ENCODE measurements at regions not wholly inside any gene's neighbourhood (a gene's known extent, or its start where the extent isn't known, plus 50 kb on each side); places are given as distances from the start of the nearest gene placed in this dataset.

DNA sequence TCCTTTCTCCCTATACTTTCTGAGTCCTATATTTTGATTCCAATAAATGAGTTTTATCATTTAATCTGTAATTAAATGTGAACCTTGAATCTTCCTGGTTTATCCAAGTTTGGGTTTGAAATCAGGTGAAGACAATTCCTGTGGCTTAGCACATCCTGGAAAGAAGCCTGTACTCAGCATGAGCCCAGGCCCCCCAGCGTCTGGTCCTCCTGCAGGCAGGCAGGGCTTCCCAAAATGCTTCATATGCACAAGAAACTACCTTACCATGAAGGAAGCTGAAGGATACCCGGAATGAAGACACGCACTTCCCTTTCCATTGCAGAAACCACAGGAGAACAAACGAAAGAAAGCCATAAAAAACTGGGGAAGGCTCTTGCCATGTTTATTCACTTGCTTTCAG is 157.4 kb upstream of the PDE10A start:
- DNase-seq (ENCODE audit: low read depth): no peak

- no peak for DNase-seq (ENCODE audit: low read depth)
Measured at GRCh38 chr6:165819394-165819793, 156.4 kb upstream of the PDE10A start.

- no peak for DNase-seq (ENCODE audit: low read depth)
Measured at GRCh38 chr6:165818200-165818599, 155.2 kb upstream of the PDE10A start.

DNA sequence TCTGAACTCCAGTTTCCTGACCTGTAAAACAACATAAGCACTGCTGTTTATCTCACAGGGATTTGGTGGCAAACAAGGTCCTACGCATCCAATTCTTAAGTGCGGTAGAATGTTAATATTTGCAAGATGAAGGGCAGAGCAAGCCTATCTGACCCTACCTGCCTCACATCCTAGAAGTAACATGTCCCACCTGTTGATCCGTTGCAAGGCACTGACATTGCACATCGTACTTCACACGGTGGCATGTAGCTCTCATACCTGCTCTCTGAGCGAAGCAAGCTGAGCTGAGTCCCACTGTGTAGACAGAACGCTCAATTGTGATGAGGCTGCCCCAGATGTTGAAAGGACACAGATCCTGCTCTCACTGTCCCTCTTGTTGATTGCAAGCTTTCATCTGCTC is 154.7 kb upstream of the PDE10A start:
- DNase-seq (ENCODE audit: low read depth): no peak

GRCh38 chr6:165817148-165817547 is 154.1 kb upstream of the PDE10A start:
- DNase-seq (ENCODE audit: low read depth): no peak

DNA sequence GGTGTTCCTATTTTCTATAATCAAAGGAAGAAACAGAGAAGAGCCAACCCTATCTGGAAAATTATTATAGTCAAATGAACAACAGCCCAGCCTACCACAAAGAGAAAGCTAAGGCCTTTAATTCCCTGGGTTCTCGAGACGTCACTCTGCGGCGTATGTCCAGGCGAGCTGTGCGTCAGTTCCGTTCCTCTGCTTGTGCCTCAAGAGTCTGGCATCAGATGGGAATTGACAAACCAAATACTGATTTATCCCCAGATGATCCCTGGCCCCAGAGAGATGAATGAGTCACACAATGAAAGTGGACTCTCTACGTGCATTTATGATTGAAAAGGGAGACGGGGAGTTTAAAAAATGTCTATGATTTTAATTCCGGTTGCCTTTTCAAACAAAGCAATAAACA is 151.6 kb upstream of the PDE10A start:
- DNase-seq (ENCODE audit: low read depth): no peak

- DNase-seq (ENCODE audit: low read depth): no peak
Measured at GRCh38 chr6:165811512-165811911, 148.5 kb upstream of the PDE10A start.

DNA sequence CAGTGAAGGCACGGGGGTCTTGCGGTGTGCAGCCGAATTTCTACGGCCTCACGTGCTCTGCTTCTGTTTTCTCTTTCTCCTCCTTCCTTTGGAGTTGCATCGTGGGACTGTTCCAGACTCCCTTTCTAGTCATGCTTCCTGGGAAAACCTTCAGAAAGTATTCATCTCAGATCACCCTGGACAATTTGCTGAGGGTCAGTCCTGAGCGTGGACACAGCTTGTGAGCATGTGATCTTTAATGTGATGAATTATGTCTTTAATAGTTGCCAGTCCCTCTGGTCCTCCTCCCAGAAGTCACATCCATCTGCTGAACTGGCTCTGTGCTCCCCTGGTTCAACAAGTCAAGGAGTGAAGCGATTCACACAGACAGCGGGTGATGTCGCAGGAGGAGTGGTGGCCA is 145.0 kb upstream of the PDE10A start:
- no peak for DNase-seq (ENCODE audit: low read depth)

DNA sequence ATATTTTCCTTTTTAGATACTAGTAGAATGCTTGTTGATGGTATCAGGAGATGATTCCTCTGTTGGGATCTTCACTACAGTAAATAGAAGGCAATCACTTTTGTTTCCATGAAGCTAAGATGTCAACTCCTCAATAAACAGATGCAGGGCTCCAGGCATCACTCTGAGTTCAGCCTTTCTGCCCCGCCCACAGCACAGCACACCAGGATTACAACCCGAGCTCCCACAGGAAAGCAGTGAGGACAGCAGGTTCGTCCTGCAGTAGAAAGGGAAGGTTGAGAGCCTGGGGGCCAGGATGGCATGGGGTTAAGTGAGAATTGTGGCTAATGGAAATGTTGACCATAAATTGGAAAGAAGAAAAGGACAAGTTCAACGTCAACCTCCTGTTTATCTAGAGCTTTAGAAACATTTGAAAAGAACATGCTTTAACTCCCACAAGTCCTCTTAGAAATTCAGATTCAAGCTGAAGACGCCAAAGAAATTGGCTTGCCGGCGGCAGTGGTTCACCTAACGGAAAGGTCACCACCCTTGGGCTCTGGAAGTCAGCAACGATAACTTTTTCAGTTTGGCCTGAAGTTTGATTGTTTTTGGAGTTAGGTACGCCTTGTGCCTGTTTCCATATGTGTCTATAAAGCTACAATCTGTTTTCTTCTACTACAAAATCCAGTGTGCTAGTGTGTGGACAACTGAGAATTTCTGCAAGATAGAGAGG is 144.4 kb upstream of the PDE10A start:
- no peak for DNase-seq (ENCODE audit: low read depth)

DNA sequence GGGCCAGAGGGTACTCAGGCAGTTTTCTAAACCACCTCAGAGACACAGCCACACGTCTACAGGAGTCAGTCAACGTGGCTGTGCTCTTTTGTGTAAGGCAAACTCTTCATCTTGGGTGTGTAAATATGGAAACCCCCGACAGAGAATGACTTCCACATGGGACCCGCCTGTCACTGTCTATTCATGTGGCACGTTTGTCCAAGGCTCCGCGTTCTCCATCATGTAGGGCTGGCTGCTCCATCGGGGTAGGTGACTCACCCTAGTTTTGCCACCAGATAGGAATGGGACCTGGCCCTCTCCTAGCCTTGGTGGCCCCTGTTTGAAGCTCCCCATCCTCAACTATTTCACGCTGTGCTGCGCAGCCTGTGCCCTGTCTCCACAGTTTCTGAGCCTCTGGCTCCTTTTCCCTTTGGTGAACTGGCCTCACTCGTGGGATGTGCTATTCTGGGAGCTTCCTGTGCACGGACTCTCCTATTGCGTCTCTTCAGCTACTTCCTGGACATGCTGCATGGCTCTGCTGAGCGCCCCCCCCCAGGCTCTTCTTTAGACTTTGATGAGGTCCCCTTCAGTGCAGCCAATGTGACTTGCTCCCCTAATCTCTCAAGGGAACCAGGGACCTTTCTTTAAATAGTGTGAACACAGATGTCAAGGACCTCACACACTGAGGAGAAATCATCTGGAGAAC is 143.2 kb upstream of the PDE10A start:
- no peak for DNase-seq (ENCODE audit: low read depth)

DNA sequence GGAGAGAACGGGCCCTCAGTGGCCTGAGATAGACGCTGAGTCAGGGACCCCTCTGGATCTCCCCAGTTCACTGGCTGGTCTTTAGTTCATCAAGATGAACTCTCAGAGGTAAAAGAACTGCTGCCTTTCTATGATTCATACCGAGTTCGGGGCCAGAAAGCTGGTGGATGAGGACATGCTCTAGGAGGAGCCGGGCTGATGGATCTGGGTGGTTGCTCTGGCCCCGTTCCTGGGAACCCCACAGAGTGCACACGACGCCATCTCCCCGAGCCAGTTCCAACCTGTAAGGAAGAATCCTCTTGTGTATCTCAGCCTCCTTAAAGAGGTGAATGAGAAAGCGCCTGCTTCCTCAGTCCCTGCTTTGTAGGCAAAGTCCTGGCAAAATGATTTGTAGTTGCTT is 142.6 kb upstream of the PDE10A start:
- DNase-seq (ENCODE audit: low read depth): no peak

DNA sequence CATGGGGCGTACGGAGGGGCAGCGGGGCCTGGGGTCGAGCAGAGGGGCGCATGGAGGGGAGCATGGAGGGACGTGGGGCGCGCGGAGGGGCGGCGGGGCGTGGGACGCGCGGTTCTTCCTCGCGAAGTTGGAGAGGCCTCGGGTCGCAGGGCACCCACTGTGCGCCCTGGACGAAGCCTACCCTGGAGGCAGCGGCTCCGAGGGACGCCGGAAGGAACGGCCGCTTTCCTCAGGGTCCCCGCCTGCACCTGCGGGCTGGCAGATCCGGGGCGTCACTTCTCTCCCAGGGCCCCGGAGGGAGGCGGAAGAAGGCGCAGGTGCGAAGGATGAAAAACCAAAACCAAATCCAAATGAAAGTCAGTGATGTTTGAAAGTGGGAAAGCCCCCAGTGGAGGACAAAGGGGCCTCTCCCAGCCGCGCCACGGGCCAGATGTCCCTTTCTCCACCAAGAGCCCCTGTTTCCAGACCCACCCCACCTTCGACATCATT is 142.1 kb upstream of the PDE10A start:
- DNase-seq (ENCODE audit: low read depth): no peak

DNA sequence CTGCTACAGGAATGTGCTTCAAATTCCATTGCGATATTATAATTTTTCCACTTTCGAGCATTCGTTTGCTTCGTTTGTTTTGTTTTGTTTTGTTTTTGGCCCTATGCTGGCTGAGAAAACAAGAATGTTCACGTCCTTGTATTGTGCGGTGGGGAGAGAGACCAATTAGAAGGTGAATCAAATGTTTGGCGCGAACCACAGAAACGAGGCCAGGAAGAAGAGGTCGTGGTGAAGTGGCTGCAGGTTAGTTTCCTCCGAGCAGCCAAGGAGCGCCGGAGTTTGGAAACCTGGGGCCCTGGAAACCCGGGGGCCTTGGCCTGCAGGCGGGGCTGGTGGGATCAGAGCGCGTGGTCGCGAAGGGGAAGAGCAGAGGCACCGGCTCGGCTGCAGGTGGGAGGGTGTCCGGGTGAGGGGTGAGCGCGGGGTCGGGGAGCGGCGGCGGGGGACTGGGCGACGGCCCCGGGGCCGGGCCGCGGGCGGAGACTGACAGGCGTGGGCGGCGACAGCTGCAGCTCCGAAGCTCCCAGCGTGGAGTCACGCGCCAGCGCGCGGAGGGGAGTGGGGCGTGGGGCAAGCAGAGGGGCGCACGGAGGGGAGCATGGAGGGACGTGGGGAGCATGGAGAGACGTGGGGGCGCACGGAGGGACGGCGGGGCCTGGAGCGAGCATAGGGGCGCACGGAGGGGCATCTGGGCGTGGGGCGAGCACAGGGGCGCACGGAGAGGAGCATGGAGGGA is 141.5 kb upstream of the PDE10A start:
- DNase-seq (ENCODE audit: low read depth): no peak

DNA sequence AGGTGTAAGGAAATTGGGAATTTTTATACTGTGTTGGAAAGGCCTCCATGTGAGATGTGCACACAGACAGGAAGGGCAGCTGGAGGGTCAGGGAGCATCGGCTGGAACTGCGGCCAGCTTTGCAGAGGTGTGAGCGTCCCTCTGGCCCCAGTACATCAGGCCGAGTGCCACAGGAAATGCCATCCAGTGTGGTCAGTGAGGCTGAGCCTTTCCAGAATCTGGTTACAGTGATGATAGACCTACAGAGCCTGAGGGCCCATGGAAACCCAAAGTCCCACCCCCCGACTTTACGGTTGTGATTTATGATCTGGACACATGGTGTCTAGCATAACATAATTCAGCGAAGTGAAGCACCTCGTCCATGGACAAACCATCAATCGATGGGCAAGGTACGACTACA is 137.3 kb upstream of the PDE10A start:
- DNase-seq (ENCODE audit: low read depth): no peak

DNA sequence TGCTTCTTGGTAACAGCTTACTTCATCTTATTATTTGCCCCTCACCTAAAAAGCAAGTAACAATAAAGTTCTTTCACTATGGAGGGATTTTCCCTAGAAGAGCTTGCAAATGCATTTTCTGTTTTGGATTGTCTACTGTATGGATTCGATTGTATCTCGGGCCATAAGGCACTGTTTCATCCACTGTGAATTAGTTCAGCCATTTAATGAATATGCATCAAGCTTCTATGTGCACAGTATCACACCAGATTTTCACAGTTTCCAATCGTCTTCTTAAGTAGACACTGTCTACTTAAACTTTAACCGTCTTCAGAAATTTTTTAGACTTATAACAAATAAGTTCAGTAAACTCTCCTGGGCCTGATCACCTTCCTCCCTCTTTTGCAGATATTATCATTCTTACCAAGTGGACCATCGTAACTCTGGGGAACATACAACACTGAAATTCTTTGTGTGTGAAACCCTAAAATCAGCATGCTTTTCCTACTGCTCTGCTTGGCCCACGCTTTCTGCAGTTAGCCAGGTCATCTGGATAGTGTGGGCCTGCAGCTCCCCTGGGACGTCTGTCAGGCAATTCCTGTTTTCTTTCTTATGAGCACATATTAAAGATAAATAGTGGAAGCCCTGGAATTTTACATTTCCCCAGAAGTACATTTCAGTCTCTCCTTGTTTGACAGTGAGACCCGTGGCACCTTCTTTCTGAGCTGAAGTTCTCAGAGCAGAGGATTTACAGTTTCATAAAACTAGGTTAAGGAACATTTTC is 136.5 kb upstream of the PDE10A start:
- DNase-seq (ENCODE audit: low read depth): no peak

- no peak for DNase-seq (ENCODE audit: low read depth)
Measured at GRCh38 chr6:165798991-165799390, 135.9 kb upstream of the PDE10A start.

DNA sequence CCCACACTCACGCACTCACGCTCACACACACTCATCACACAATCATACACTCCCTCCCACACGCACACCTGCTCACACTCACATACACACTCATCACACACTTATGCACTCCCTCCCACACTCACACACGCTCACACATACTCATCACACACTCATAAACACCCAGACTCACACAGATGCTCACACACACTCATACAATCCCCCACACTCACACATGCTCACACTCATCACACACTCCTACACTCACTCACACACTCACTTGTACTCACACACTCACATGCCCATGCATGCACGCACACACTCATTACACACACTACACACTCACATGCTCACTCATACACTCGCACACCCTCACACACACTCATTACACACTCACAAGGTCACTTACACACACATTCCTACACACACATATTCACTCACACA is 131.1 kb upstream of the PDE10A start:
- no peak for DNase-seq (ENCODE audit: low read depth)

GRCh38 chr6:165793287-165793825 is 130.3 kb upstream of the PDE10A start:
- no peak for DNase-seq (ENCODE audit: low read depth)

GRCh38 chr6:165791876-165792437 is 128.9 kb upstream of the PDE10A start:
- no peak for DNase-seq (ENCODE audit: low read depth)

- no peak for DNase-seq (ENCODE audit: low read depth)
Measured at GRCh38 chr6:165791306-165791705, 128.3 kb upstream of the PDE10A start.

GRCh38 chr6:165782812-165783211 is 119.8 kb upstream of the PDE10A start:
- no peak for DNase-seq (ENCODE audit: low read depth)

- no peak for DNase-seq (ENCODE audit: low read depth)
Measured at GRCh38 chr6:165782134-165782533, 119.1 kb upstream of the PDE10A start.

All from non-pigmented ciliary epithelial cell (primary cell).